K562 (cell line): ENCODE measurements at regions not wholly inside any gene's neighbourhood (a gene's known extent, or its start where the extent isn't known, plus 50 kb on each side); places are given as distances from the start of the nearest gene placed in this dataset.

ENCODE experiments used
- ATAC-seq: fragments of 200-7000 bp; cut with Tn5 transposase; 3 replicates; pipeline ENCODE4 v1.9.1; 2020; ENCODE audit warnings: moderate library complexity
- BruUV-seq: library from RNA; stranded (reverse); fragments of 400-500 nt; replicated peaks from 2 replicates; lab custom pipeline; 2021; lab: Mats Ljungman, UMichigan
- CTCF ChIA-PET: fragments of 300-600 bp; formaldehyde crosslinking; extraction: SDS; loops from one replicate; lab custom pipeline; 2021; ENCODE audit warnings: low intra/inter-chr PET ratio; lab: Yijun Ruan, JAX
- POLR2A ChIA-PET: fragments of 300-600, 350-650 bp; sonication (Branson Sonifier 250); formaldehyde crosslinking; extraction: SDS; loops from one replicate; lab custom pipeline; 2021; ENCODE audit warnings: antibody characterized with exemption, inconsistent platforms; lab: Yijun Ruan, JAX
- DNase-seq, 4 experiments: peaks; one replicate each; pipeline versions ENCODE4 v3.0.0 to v3.0.0-alpha.2; 2011 to 2018; ENCODE audit warnings: low spot score in 3 of 4, mixed read lengths in 3 of 4; ENCODE audit errors: extremely low read depth in 1 of 4
- FAIRE-seq: peaks from 2 replicates; lab custom pipeline; 2011; peaks lifted over from hg19 to GRCh38; lab: Jason Lieb, UNC
- H2AFZ ChIP-seq: 2 replicates; pipeline ENCODE4 v1.6.0; 2011; ENCODE audit warnings: low read depth, low read length, control low read depth, inconsistent platforms
- H3K27ac ChIP-seq: fragments of 200-600 bp; 3 replicates; pipeline ENCODE4 v1.8.0; 2011; ENCODE audit warnings: low read depth, mild to moderate bottlenecking, control low read depth, inconsistent platforms, low read length, moderate library complexity, mixed read lengths; ENCODE audit errors: extremely low read depth
- H3K27me3 ChIP-seq, 2 experiments: fragments of 300-600 bp in 1 of 2; 2 replicates in 1 of 2; 3 replicates in 1 of 2; pipeline versions ENCODE4 v1.6.0 to v1.8.0; 2011; ENCODE audit warnings: inconsistent platforms in 2 of 2, low read length in 2 of 2, mild to moderate bottlenecking in 1 of 2, mixed read lengths in 1 of 2, moderate library complexity in 1 of 2; ENCODE audit not compliant: control insufficient read depth in 2 of 2, insufficient read depth in 2 of 2
- H3K36me3 ChIP-seq: fragments of 300-600 bp; 3 replicates; pipeline ENCODE4 v1.8.0; 2011; ENCODE audit warnings: mild to moderate bottlenecking, low read length, inconsistent platforms; ENCODE audit not compliant: control insufficient read depth, insufficient read depth
- H3K4me1 ChIP-seq, 2 experiments: fragments of 200-600 bp in 1 of 2; replicated peaks in 1 of 2; 2 replicates in 1 of 2; 3 replicates in 1 of 2; pipeline versions ENCODE4 v1.5.1 to v1.8.0; 2011; ENCODE audit warnings: inconsistent platforms in 2 of 2, low read length in 2 of 2, mild to moderate bottlenecking in 1 of 2, mixed read lengths in 1 of 2, moderate library complexity in 1 of 2; ENCODE audit not compliant: control insufficient read depth in 2 of 2, insufficient read depth in 2 of 2
- H3K4me2 ChIP-seq: 2 replicates; pipeline ENCODE4 v1.6.1; 2011; ENCODE audit warnings: low read length, control low read depth, inconsistent platforms, mixed read lengths; ENCODE audit not compliant: insufficient read depth
- H3K4me3 ChIP-seq: fragments of 200-600 bp; sonication (generic), shearing (Covaris generic); 2 replicates; pipeline ENCODE4 v1.5.1; 2016; ENCODE audit warnings: control low read depth, inconsistent platforms
- H3K79me2 ChIP-seq: fragments of 200-600 bp; 3 replicates; pipeline ENCODE4 v1.8.0; 2011; ENCODE audit warnings: low read length, inconsistent platforms; ENCODE audit not compliant: control insufficient read depth, insufficient read depth
- H3K9ac ChIP-seq, 2 experiments: 2 replicates each; pipeline versions ENCODE4 v1.6.0 to v1.6.1; 2011; ENCODE audit warnings: low read depth in 2 of 2, low read length in 2 of 2, control low read depth in 1 of 2, inconsistent platforms in 1 of 2, mild to moderate bottlenecking in 1 of 2, mixed read lengths in 1 of 2; ENCODE audit not compliant: insufficient read depth in 1 of 2
- H3K9me1 ChIP-seq: one replicate; pipeline ENCODE4 v1.6.0; 2011; ENCODE audit warnings: inconsistent platforms, mild to moderate bottlenecking, low read length, moderate library complexity; ENCODE audit not compliant: control insufficient read depth, insufficient read depth
- H3K9me3 ChIP-seq: replicated peaks from 2 replicates; pipeline ENCODE4 v1.5.1; 2011; ENCODE audit warnings: low read depth, low read length, inconsistent platforms; ENCODE audit not compliant: control insufficient read depth, insufficient read depth
- H4K20me1 ChIP-seq: replicated peaks from 2 replicates; pipeline ENCODE4 v1.6.1; 2011; ENCODE audit warnings: low read length, inconsistent platforms, mixed read lengths; ENCODE audit not compliant: control insufficient read depth, insufficient read depth
- ARID3A ChIP-seq: IDR thresholded peaks from 2 replicates; pipeline ENCODE4 v1.6.1; 2012; ENCODE audit warnings: low read depth, low read length, improper control_type of control experiment, borderline replicate concordance
- ELK3 ChIP-seq: fragments of 450-650 bp; formaldehyde crosslinking; IDR thresholded peaks from 2 replicates; pipeline ENCODE4 v1.4.0; 2020; ENCODE audit warnings: mild to moderate bottlenecking
- ETS1 ChIP-seq: conservative IDR thresholded peaks from 2 replicates; pipeline ENCODE4 v1.6.1; 2011; ENCODE audit warnings: low read depth, mild to moderate bottlenecking, low read length; ENCODE audit not compliant: control insufficient read depth
- HINFP ChIP-seq: fragments of 450-650 bp; conservative IDR thresholded peaks from 2 replicates; pipeline ENCODE4 v1.6.1; 2016; ENCODE audit warnings: missing genetic modification characterization, low read depth, mild to moderate bottlenecking, control low read depth, missing compliant biosample characterization
- HIVEP1 ChIP-seq: fragments of 250-450 bp; sonication (Bioruptor Pico); IDR thresholded peaks from 2 replicates; pipeline ENCODE4 v1.4.0; 2020; ENCODE audit warnings: mild to moderate bottlenecking
- MTA1 ChIP-seq: fragments of 450-650 bp; IDR thresholded peaks from 2 replicates; pipeline ENCODE4 v1.6.1; 2017; ENCODE audit warnings: borderline replicate concordance
- NELFE ChIP-seq: IDR thresholded peaks from 2 replicates; pipeline ENCODE4 v1.6.1; 2011; ENCODE audit warnings: mild to moderate bottlenecking; ENCODE audit not compliant: insufficient read depth, insufficient read length
- PHTF2 ChIP-seq: fragments of 250-450 bp; sonication (Bioruptor Pico); IDR thresholded peaks from 2 replicates; pipeline ENCODE4 v1.5.0; 2021; ENCODE audit warnings: mild to moderate bottlenecking
- PTRF ChIP-seq: fragments of 450-650 bp; IDR thresholded peaks from 2 replicates; pipeline ENCODE4 v1.6.1; 2016; ENCODE audit warnings: mild to moderate bottlenecking, missing genetic modification characterization, missing compliant biosample characterization
- SIN3B ChIP-seq: fragments of 450-650 bp; IDR thresholded peaks from 2 replicates; pipeline ENCODE4 v1.6.1; 2017; ENCODE audit warnings: low read depth, mild to moderate bottlenecking, moderate library complexity
- XRCC4 ChIP-seq: IDR thresholded peaks from one replicate; pipeline ENCODE4 v1.6.1; 2011; ENCODE audit not compliant: insufficient read depth, insufficient read length; ENCODE audit errors: extremely low read depth
- YY1 ChIP-seq, 3 experiments: IDR thresholded peaks; 2 replicates each; pipeline ENCODE4 v1.6.1; 2011; ENCODE audit warnings: low read length in 2 of 3, mild to moderate bottlenecking in 2 of 3, moderate library complexity in 2 of 3, borderline replicate concordance in 1 of 3, control low read depth in 1 of 3, low read depth in 1 of 3; ENCODE audit not compliant: insufficient read depth in 3 of 3, insufficient replicate concordance in 2 of 3, control insufficient read depth in 1 of 3, insufficient read length in 1 of 3; ENCODE audit errors: extremely low read depth in 1 of 3
- ZNF398 ChIP-seq: fragments of 250-450 bp; sonication (Bioruptor Pico); IDR thresholded peaks from 2 replicates; pipeline ENCODE4 v1.8.0; 2021; ENCODE audit warnings: moderate library complexity, mild to moderate bottlenecking, inconsistent platforms
- WGBS: fragments of 100-300 bp; shearing (Covaris generic); methylation state at CpG from one replicate; pipeline ENCODE4 v1.1.6; 2016; ENCODE audit warnings: low coverage, mixed read lengths; ENCODE audit not compliant: insufficient coverage; ENCODE audit errors: missing lambda C conversion rate; 5-methylcytosine and 5-hydroxymethylcytosine counted together
- in situ Hi-C: fragments of 300-500 bp; cut with MboI; formaldehyde crosslinking; loops from 4 replicates; pipeline ENCODE4 v1.15.0; 2018; ENCODE audit warnings: inconsistent platforms, mixed read lengths
- intact Hi-C: fragments of 100-400 bp; cut with micrococcal nuclease; formaldehyde crosslinking; loops from 2 replicates; pipeline ENCODE4 v1.14.2; 2022

- no peak for TF ChIP-seq ZNF398 (CRISPR knock-in tag)
- TF ChIP-seq PTRF: no peak
- TF ChIP-seq ELK3 (CRISPR knock-in tag): no peak
- no peak for TF ChIP-seq MTA1
- TF ChIP-seq PHTF2 (CRISPR knock-in tag): no peak
- TF ChIP-seq, all 486 proteins: peak for 0
These were observed 665.7 kb upstream of the SLC10A2 start (continued) for GRCh38 chr13:103731959-103732358.

GRCh38 chr13:103730407-103730806 lies 664.2 kb upstream of the SLC10A2 start:
- no peak for DNase-seq
- no peak overlapping the region for H2AFZ ChIP-seq
- H3K27me3 ChIP-seq: no peaks in the 10 kb centered on the region
- intact Hi-C loops (no loop called here), in situ Hi-C loops (no loop called here)
- no peaks in the 10 kb centered on the region for H3K9me1 ChIP-seq
- no peak for FAIRE-seq
- WGBS: 0% methylated on average over 5 of the region's 6 CpGs
- ChIA-PET CTCF (no interaction called here), POLR2A (interaction anchor here (0.7 kb wide), 1 partner anchor 408 kb away, joined by 3 read pairs; no protein-coding TSS in a partner anchor)
- no TSS peak for BruUV-seq
- no peak for ATAC-seq
- no peaks in the 10 kb centered on the region for H3K79me2 ChIP-seq
- H3K27ac ChIP-seq: no peak overlapping the region
- no peaks in the 10 kb centered on the region for H4K20me1 ChIP-seq
- no peaks in the 10 kb centered on the region for H3K9me3 ChIP-seq
- H3K9ac ChIP-seq: no peak overlapping the region
- no peak overlapping the region for H3K4me3 ChIP-seq
- H3K4me2 ChIP-seq: no peak overlapping the region
- no peaks in the 10 kb centered on the region for H3K4me1 ChIP-seq
- H3K36me3 ChIP-seq: no peaks in the 10 kb centered on the region
- TF ChIP-seq HINFP (tag): no peak
- TF ChIP-seq SIN3B: no peak
- no peak for TF ChIP-seq ARID3A
- TF ChIP-seq HIVEP1 (CRISPR knock-in tag): no peak
- TF ChIP-seq ETS1: no peak
- no peak for TF ChIP-seq YY1 (IDR thresholded peaks at IDR 0.05; ENCODE audit: borderline replicate concordance in 1 of 3, control insufficient read depth in 1 of 3, extremely low read depth in 1 of 3, insufficient read depth in 3 of 3, insufficient read length in 1 of 3, insufficient replicate concordance in 2 of 3, low read depth in 1 of 3, low read length in 2 of 3)
- TF ChIP-seq NELFE: no peak
- TF ChIP-seq XRCC4: no peak
